ENCODE measurements at regions not wholly inside any gene's neighbourhood (a gene's known extent, or its start where the extent isn't known, plus 50 kb on each side); places are given as distances from the start of the nearest gene placed in this dataset.
"Not testable (repeated sequence)": the region's sequence is repeated elsewhere in the genome, so short reads cannot be mapped to it uniquely, and the experiment has no call there.

DNA sequence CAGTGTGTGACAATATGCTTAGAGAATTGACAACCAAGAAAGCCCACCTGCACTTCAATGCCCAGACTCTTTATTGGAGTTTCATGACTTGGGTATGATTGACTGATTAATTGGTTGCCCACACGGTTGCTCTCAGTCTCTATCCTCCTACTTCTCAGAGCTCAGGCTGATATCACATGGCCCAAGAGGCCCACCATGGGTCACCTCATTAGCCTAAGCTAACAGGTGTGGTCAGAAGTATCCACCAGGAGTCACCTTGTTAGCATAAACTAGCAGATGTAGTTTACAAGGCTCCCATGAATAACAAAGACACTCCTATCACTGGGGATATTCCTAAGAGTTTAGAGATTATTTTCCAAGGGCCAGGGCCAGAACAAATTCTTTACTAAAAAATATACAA, 120.2 kb upstream of the MBNL1 start:
- TF ChIP-seq, protein P1, sequence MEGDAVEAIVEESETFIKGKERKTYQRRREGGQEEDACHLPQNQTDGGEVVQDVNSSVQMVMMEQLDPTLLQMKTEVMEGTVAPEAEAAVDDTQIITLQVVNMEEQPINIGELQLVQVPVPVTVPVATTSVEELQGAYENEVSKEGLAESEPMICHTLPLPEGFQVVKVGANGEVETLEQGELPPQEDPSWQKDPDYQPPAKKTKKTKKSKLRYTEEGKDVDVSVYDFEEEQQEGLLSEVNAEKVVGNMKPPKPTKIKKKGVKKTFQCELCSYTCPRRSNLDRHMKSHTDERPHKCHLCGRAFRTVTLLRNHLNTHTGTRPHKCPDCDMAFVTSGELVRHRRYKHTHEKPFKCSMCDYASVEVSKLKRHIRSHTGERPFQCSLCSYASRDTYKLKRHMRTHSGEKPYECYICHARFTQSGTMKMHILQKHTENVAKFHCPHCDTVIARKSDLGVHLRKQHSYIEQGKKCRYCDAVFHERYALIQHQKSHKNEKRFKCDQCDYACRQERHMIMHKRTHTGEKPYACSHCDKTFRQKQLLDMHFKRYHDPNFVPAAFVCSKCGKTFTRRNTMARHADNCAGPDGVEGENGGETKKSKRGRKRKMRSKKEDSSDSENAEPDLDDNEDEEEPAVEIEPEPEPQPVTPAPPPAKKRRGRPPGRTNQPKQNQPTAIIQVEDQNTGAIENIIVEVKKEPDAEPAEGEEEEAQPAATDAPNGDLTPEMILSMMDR (IDR thresholded peaks at IDR 0.05): no peak
- no peak for ATAC-seq (ENCODE audit: insufficient number of reproducible peaks, low FRiP score, low read depth)
- Histone ChIP-seq H3K27ac (peak overlapping the region; percentile 56 to 57), H3K27me3 (replicated peaks; ENCODE audit: insufficient read depth) (no peaks in the 10 kb centered on the region), H3K4me1 (ENCODE audit: control insufficient read depth in 1 of 2, low read depth in 2 of 2) (peaks cover 0 to 56% of the 10 kb centered on the region in 2 donors), H3K4me3 (no peak overlapping the region), H3K9me3 (no peaks in the 10 kb centered on the region), H3K36me3 (no peaks in the 10 kb centered on the region)
- no peak for DNase-seq (ENCODE audit: low spot score)

DNA sequence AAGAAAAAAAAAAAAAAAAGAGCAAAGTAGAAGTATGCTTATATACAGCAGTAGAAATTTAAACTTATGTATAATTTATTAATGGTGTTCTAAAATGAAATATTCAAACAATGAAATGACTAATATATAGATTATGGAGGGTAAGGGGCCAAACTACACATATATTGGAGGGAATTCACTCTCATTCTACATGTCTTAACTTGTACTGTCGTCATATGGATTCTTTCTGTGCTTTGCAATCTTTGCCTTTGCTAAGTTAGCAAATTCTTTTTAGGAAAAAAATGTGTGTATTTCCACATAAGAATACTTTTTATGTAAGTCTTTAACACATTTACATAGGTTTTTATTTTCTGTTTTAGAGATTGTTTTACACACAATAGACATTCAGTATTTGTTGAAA, 118.9 kb upstream of the MBNL1 start:
- peak overlapping the region; percentile 70 to 73 for H3K27ac ChIP-seq
- no peaks in the 10 kb centered on the region for H3K36me3 ChIP-seq
- no peak overlapping the region for H3K4me3 ChIP-seq
- H3K4me1 ChIP-seq (ENCODE audit: control insufficient read depth in 1 of 2, low read depth in 2 of 2): peaks cover 3 to 54% of the 10 kb centered on the region in 2 donors
- no peaks in the 10 kb centered on the region for H3K27me3 ChIP-seq (replicated peaks; ENCODE audit: insufficient read depth)
- ATAC-seq (ENCODE audit: insufficient number of reproducible peaks, low FRiP score, low read depth) (no peak), DNase-seq (ENCODE audit: low spot score) (no peak)
- no peaks in the 10 kb centered on the region for H3K9me3 ChIP-seq
- TF ChIP-seq, protein P1 (IDR thresholded peaks at IDR 0.05): no peak

DNA sequence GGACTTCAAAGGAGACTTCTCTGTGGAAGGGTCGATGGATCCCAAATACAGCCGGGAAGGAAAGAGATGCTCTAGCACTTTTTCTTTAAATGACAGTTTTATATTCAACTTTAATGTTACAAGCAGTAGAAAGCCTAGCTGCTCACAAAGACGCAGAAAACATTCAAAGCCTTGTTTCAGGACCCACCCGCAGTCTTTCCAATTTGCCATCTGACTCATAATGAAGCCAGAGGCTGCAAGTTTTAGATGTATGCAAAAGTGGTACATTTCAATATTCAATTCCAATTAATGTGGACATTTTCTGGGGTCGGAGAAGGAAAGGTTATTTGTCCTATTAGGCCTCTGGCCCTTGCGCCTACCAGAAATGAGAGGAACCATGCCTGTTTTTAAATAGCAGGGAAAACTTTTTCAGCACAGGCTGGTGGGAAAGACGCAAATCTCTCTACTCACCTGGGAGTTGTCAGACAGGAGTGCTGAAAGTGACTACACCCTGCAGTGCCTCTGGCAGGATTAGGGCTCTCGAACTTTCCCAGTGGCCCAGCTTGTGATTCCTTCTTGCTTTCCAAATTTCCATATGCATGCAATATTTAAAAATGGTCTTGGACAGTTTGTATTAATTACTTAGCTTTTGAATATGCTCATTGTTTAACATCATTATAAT, 117.4 kb upstream of the MBNL1 start:
- TF ChIP-seq, protein P1 (IDR thresholded peaks at IDR 0.05): no peak
- Histone ChIP-seq H3K27ac (peak overlapping the region; percentile 70 to 73), H3K36me3 (no peaks in the 10 kb centered on the region), H3K27me3 (replicated peaks; ENCODE audit: insufficient read depth) (no peaks in the 10 kb centered on the region), H3K9me3 (no peaks in the 10 kb centered on the region), H3K4me3 (no peak overlapping the region), H3K4me1 (ENCODE audit: control insufficient read depth in 1 of 2, low read depth in 2 of 2) (peaks cover 13 to 66% of the 10 kb centered on the region in 2 donors)
- DNase-seq (ENCODE audit: low spot score): no peak
- no peak for ATAC-seq (ENCODE audit: insufficient number of reproducible peaks, low FRiP score, low read depth)

DNA sequence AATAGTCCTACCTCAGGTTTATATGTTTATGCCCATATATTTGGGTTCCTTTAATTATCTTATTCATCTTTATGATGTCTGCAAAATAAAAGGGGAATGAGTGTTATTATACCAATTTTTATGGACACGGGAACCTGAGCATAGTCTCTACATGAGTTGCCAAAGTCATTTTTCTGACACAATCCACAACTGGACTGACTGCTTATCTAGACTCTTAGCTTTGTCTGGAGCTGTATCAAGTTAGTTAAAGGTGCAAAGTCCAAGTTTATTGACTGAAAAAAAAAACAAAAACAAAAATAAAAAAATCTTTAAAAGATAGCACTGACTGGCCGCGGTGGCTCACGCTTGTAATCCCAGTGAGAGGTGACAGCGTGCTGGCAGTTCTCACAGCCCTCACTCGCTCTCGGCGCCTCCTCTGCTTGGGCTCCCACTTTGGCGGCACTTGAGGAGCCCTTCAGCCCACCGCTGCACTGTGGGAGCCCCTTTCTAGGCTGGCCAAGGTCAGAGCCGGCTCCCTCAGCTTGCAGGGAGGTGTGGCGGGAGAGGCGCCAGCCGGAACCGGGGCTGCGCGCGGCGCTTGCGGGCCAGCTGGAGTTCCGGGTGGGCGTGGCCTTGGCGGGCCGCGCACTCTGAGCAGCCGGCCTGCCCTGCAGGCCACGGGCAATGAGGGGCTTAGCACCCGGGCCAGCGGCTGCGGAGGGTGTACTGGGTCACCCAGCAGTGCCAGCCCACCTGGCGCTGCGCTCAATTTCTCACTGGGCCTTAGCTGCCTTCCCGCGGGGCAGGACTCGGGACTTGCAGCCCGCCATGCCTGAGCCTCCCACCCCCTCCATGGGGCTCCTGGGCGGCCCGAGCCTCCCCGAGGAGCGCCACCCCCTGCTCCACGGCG, 116.6 kb upstream of the MBNL1 start:
- ATAC-seq (ENCODE audit: insufficient number of reproducible peaks, low FRiP score, low read depth); H3K27me3 ChIP-seq (replicated peaks; ENCODE audit: insufficient read depth); H3K4me3 ChIP-seq; H3K36me3 ChIP-seq; DNase-seq (ENCODE audit: low spot score); H3K9me3 ChIP-seq: not testable (repeated sequence)
- Histone ChIP-seq H3K4me1 (ENCODE audit: control insufficient read depth in 1 of 2, low read depth in 2 of 2) (peaks cover 18 to 72% of the 10 kb centered on the region in 2 donors), H3K27ac (peak overlapping the region; percentile 70 to 73)

DNA sequence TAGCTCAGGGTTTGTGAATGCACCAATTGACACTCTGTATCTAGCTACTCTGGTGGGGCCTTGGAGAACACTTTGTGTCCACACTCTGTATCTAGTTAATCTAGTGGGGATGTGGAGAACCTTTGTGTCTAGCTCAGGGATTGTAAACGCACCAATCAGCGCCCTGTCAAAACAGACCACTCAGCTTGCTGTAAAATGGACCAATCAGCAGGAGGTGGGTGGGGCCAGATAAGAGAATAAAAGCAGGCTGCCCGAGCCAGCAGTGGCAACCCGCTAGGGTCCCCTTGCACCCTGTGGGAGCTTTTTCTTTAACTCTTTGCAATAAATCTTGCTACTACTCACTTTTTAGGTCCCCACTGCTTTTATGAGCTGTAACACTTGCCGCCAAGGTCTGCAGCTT, 115.6 kb upstream of the MBNL1 start:
- DNase-seq (ENCODE audit: low spot score); H3K4me3 ChIP-seq; H3K36me3 ChIP-seq; H3K27me3 ChIP-seq (replicated peaks; ENCODE audit: insufficient read depth); H3K9me3 ChIP-seq; ATAC-seq (ENCODE audit: insufficient number of reproducible peaks, low FRiP score, low read depth): not testable (repeated sequence)
- H3K4me1 ChIP-seq (ENCODE audit: control insufficient read depth in 1 of 2, low read depth in 2 of 2): peaks cover 26 to 70% of the 10 kb centered on the region in 2 donors
- H3K27ac ChIP-seq: peak overlapping the region; percentile 54 to 82
